ENCODE measurements at regions not wholly inside any gene's neighbourhood (a gene's known extent, or its start where the extent isn't known, plus 50 kb on each side); places are given as distances from the start of the nearest gene placed in this dataset.

DNA sequence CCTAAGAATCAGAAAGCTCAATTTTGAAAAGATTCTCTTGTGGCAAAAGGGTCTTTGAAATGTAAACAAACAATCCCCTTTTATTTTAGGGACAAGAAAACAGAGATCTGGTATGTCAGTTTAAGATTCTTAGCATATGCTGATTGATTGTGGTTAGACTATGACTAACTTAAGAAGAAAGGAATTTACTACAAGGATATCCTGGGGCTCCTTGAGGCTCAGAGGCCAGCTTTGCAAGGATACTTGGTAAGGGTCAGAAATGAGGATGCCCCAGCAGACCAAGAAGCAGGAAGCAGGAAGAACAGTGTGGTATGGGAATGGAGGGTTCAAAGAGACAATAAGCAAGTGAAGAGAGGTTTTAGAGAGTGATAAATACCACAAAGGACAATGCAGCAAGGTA lies 474.6 kb downstream of the ETNK1 start:
- Histone ChIP-seq H2BK15ac (ENCODE audit: low read depth, poor library complexity, severe bottlenecking) (no peak overlapping the region), H3K14ac (ENCODE audit: low read length in 2 of 2) (no peak overlapping the region)

DNA sequence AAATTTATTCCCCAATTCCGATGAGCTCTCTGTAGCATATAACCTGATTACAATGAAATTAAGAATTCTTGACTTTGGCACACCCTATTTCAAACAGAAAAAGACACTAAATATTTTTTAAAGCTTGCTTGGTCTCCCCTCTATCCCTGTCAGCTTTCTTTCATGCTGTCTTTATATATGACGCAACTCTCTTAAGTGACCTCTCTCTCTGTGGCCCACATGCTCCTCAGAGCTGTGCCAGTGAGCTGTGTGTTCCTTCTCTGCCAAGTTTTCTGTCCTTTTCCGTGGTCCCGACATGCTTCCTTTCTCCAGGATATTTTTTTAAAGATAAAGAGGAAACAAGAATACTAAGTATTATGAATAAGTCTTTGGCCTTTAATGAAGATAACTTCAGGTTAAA lies 484.0 kb downstream of the ETNK1 start:
- H4K8ac ChIP-seq (ENCODE audit: low read length) = no peak overlapping the region
- H3K79me1 ChIP-seq (replicated peaks; ENCODE audit: low read length, poor library complexity, severe bottlenecking) = no peaks in the 10 kb centered on the region
- DNase-seq = no peak
- H4K91ac ChIP-seq (ENCODE audit: low read length) = no peak overlapping the region
- no peak overlapping the region for H2BK5ac ChIP-seq (ENCODE audit: low read depth, low read length, poor library complexity, severe bottlenecking)
- no peak overlapping the region for H3K18ac ChIP-seq (ENCODE audit: low read depth in 1 of 2, low read length in 2 of 2)
- H2AFZ ChIP-seq (ENCODE audit: low read depth, low read length) = no peak overlapping the region
- no peaks in the 10 kb centered on the region for H3K9me3 ChIP-seq (ENCODE audit: control insufficient read depth, low read length)
- H3K4me2 ChIP-seq (ENCODE audit: low read length, poor library complexity, severe bottlenecking) = no peak overlapping the region
- WGBS = 98% methylated on average over 2 of the region's 4 CpGs
- peaks cover 0 to 3% of the 10 kb centered on the region in 2 experiments for H3K27me3 ChIP-seq (ENCODE audit: control insufficient read depth in 1 of 2, insufficient read depth in 1 of 2, low read length in 2 of 2)
- H2BK12ac ChIP-seq (ENCODE audit: low read length in 2 of 2) = no peak overlapping the region
- no peak overlapping the region for H3K14ac ChIP-seq (ENCODE audit: low read length in 2 of 2)
- H3K4me1 ChIP-seq (ENCODE audit: control insufficient read depth, insufficient read depth, low read depth, low read length) = no peaks in the 10 kb centered on the region
- H2BK120ac ChIP-seq (ENCODE audit: low read depth, low read length) = no peak overlapping the region
- no peak overlapping the region for H2BK15ac ChIP-seq (ENCODE audit: low read depth, poor library complexity, severe bottlenecking)
- no peak overlapping the region for H3K4ac ChIP-seq (ENCODE audit: low read depth in 1 of 2, low read length in 2 of 2)
- H3K4me3 ChIP-seq (ENCODE audit: insufficient read depth in 1 of 2, low read depth in 1 of 2, low read length in 2 of 2) = no peak overlapping the region
- H3K9ac ChIP-seq (ENCODE audit: low read length) = no peak overlapping the region
- H3K36me3 ChIP-seq (ENCODE audit: control insufficient read depth in 1 of 2, insufficient read depth in 2 of 2, low read depth in 1 of 2, low read length in 2 of 2) = no peaks in the 10 kb centered on the region
- H3K23ac ChIP-seq (ENCODE audit: low read length in 2 of 2) = no peak overlapping the region
- H2AK5ac ChIP-seq (ENCODE audit: low read length, severe bottlenecking) = no peak overlapping the region
- no peak overlapping the region for H3K27ac ChIP-seq (ENCODE audit: low read length, poor library complexity, severe bottlenecking)

More for the DNA sequence above, 474.6 kb downstream of the ETNK1 start:
- no peak overlapping the region for H4K91ac ChIP-seq (ENCODE audit: low read length)
- H3K79me1 ChIP-seq (replicated peaks; ENCODE audit: low read length, poor library complexity, severe bottlenecking) = no peaks in the 10 kb centered on the region
- no peak overlapping the region for H3K4me3 ChIP-seq (ENCODE audit: insufficient read depth in 1 of 2, low read depth in 1 of 2, low read length in 2 of 2)
- no peak overlapping the region for H2AK5ac ChIP-seq (ENCODE audit: low read length, severe bottlenecking)
- no peak overlapping the region for H3K18ac ChIP-seq (ENCODE audit: low read depth in 1 of 2, low read length in 2 of 2)
- H2BK120ac ChIP-seq (ENCODE audit: low read depth, low read length) = no peak overlapping the region
- H3K4ac ChIP-seq (ENCODE audit: low read depth in 1 of 2, low read length in 2 of 2) = no peak overlapping the region
- H3K27ac ChIP-seq (ENCODE audit: low read length, poor library complexity, severe bottlenecking) = no peak overlapping the region
- H2BK12ac ChIP-seq (ENCODE audit: low read length in 2 of 2) = no peak overlapping the region
- H2BK5ac ChIP-seq (ENCODE audit: low read depth, low read length, poor library complexity, severe bottlenecking) = no peak overlapping the region
- H3K23ac ChIP-seq (ENCODE audit: low read length in 2 of 2) = no peak overlapping the region
- H4K8ac ChIP-seq (ENCODE audit: low read length) = no peak overlapping the region
- H3K4me1 ChIP-seq (ENCODE audit: control insufficient read depth, insufficient read depth, low read depth, low read length) = peaks cover 3% of the 10 kb centered on the region
- H3K27me3 ChIP-seq (ENCODE audit: control insufficient read depth in 1 of 2, insufficient read depth in 1 of 2, low read length in 2 of 2) = peaks cover 0 to 18% of the 10 kb centered on the region in 2 experiments
- DNase-seq = peak; percentile 1
- H3K4me2 ChIP-seq (ENCODE audit: low read length, poor library complexity, severe bottlenecking) = no peak overlapping the region
- no peak overlapping the region for H3K9ac ChIP-seq (ENCODE audit: low read length)
- H3K36me3 ChIP-seq (ENCODE audit: control insufficient read depth in 1 of 2, insufficient read depth in 2 of 2, low read depth in 1 of 2, low read length in 2 of 2) = no peaks in the 10 kb centered on the region
- H2AFZ ChIP-seq (ENCODE audit: low read depth, low read length) = no peak overlapping the region
- H3K9me3 ChIP-seq (ENCODE audit: control insufficient read depth, low read length) = no peaks in the 10 kb centered on the region

DNA sequence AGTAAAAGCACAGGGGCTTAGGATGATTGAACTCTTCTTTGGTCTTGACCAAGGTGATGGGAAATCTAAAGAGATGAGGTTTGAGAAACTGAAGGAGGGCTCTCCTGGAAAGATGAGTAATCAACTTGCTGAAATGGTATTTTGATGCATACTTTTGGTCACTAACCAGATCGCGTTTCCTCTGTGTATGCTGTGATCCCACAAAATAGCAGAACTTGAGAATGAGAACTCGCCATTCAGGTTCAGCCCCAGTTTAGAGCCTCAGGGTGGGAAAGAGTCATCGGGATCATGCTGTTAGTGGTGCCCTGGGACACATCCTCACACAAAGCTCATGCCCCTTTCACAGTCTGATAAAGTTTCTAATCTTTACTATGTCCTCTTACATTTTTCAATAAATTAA lies 488.8 kb downstream of the ETNK1 start:
- whole genome bisulfite sequencing = 76% methylated on average over 4 of the region's 4 CpGs
- Histone ChIP-seq H4K91ac (ENCODE audit: low read length) (no peak overlapping the region), H3K14ac (ENCODE audit: low read length in 2 of 2) (no peak overlapping the region), H3K4ac (ENCODE audit: low read depth in 1 of 2, low read length in 2 of 2) (no peak overlapping the region), H2AK5ac (ENCODE audit: low read length, severe bottlenecking) (no peak overlapping the region), H3K23ac (ENCODE audit: low read length in 2 of 2) (no peak overlapping the region), H3K18ac (ENCODE audit: low read depth in 1 of 2, low read length in 2 of 2) (no peak overlapping the region), H3K9me3 (ENCODE audit: control insufficient read depth, low read length) (no peaks in the 10 kb centered on the region), H3K36me3 (ENCODE audit: control insufficient read depth in 1 of 2, insufficient read depth in 2 of 2, low read depth in 1 of 2, low read length in 2 of 2) (no peaks in the 10 kb centered on the region), H3K4me3 (ENCODE audit: insufficient read depth in 1 of 2, low read depth in 1 of 2, low read length in 2 of 2) (no peak overlapping the region), H4K8ac (ENCODE audit: low read length) (no peak overlapping the region), H3K4me1 (ENCODE audit: control insufficient read depth, insufficient read depth, low read depth, low read length) (no peaks in the 10 kb centered on the region), H2BK5ac (ENCODE audit: low read depth, low read length, poor library complexity, severe bottlenecking) (no peak overlapping the region), H3K4me2 (ENCODE audit: low read length, poor library complexity, severe bottlenecking) (no peak overlapping the region), H2BK120ac (ENCODE audit: low read depth, low read length) (no peak overlapping the region), H2BK12ac (ENCODE audit: low read length in 2 of 2) (no peak overlapping the region), H2BK15ac (ENCODE audit: low read depth, poor library complexity, severe bottlenecking) (no peak overlapping the region), H3K27me3 (ENCODE audit: control insufficient read depth in 1 of 2, insufficient read depth in 1 of 2, low read length in 2 of 2) (peaks cover 0 to 3% of the 10 kb centered on the region in 2 experiments), H2AFZ (ENCODE audit: low read depth, low read length) (no peak overlapping the region), H3K27ac (ENCODE audit: low read length, poor library complexity, severe bottlenecking) (no peak overlapping the region), H3K9ac (ENCODE audit: low read length) (no peak overlapping the region), H3K79me1 (replicated peaks; ENCODE audit: low read length, poor library complexity, severe bottlenecking) (no peaks in the 10 kb centered on the region)
- DNase-seq = no peak

DNA sequence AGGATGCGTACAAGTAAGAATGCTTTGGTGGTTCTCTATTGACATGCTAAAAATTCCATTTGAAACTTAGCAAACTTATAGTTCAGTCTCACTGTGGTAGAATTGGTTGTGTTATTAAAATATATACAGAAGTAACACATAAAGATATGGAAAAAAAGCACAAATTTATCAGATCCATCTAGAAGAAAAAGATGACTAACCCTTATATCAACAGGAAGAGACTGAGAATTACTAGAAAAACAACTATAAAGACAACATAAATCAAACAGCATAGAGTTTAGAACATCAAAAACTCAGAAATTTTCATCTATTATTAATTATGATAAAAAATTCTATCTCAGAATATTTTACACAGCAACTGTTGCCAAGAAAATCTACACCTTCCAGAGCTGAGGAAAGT lies 491.0 kb downstream of the ETNK1 start:
- Histone ChIP-seq H3K9ac (ENCODE audit: low read length) (no peak overlapping the region), H2BK15ac (ENCODE audit: low read depth, poor library complexity, severe bottlenecking) (no peak overlapping the region), H2AFZ (ENCODE audit: low read depth, low read length) (no peak overlapping the region), H3K27me3 (ENCODE audit: control insufficient read depth in 1 of 2, insufficient read depth in 1 of 2, low read length in 2 of 2) (peaks cover 0 to 3% of the 10 kb centered on the region in 2 experiments), H3K4ac (ENCODE audit: low read depth in 1 of 2, low read length in 2 of 2) (no peak overlapping the region), H3K23ac (ENCODE audit: low read length in 2 of 2) (no peak overlapping the region), H2BK120ac (ENCODE audit: low read depth, low read length) (no peak overlapping the region), H3K4me1 (ENCODE audit: control insufficient read depth, insufficient read depth, low read depth, low read length) (no peaks in the 10 kb centered on the region), H3K4me2 (ENCODE audit: low read length, poor library complexity, severe bottlenecking) (no peak overlapping the region), H4K8ac (ENCODE audit: low read length) (no peak overlapping the region), H3K14ac (ENCODE audit: low read length in 2 of 2) (no peak overlapping the region), H3K27ac (ENCODE audit: low read length, poor library complexity, severe bottlenecking) (no peak overlapping the region), H3K79me1 (replicated peaks; ENCODE audit: low read length, poor library complexity, severe bottlenecking) (no peaks in the 10 kb centered on the region), H3K36me3 (ENCODE audit: control insufficient read depth in 1 of 2, insufficient read depth in 2 of 2, low read depth in 1 of 2, low read length in 2 of 2) (no peaks in the 10 kb centered on the region), H2AK5ac (ENCODE audit: low read length, severe bottlenecking) (no peak overlapping the region), H4K91ac (ENCODE audit: low read length) (no peak overlapping the region), H3K9me3 (ENCODE audit: control insufficient read depth, low read length) (no peaks in the 10 kb centered on the region), H2BK12ac (ENCODE audit: low read length in 2 of 2) (no peak overlapping the region), H3K18ac (ENCODE audit: low read depth in 1 of 2, low read length in 2 of 2) (no peak overlapping the region), H2BK5ac (ENCODE audit: low read depth, low read length, poor library complexity, severe bottlenecking) (no peak overlapping the region), H3K4me3 (ENCODE audit: insufficient read depth in 1 of 2, low read depth in 1 of 2, low read length in 2 of 2) (no peak overlapping the region)
- 83% methylated on average over 1 of the region's 1 CpG for WGBS
- DNase-seq = no peak

Data from mesenchymal stem cell (in vitro differentiated cells and primary cell).